DOHH2 (cell line): ENCODE measurements at regions not wholly inside any gene's neighbourhood (a gene's known extent, or its start where the extent isn't known, plus 50 kb on each side); places are given as distances from the start of the nearest gene placed in this dataset.

ENCODE experiments used
- CTCF ChIP-seq: fragments of 200-600 bp; sonication (generic); IDR thresholded peaks from one replicate; pipeline ENCODE4 v1.5.1; 2014; ENCODE audit warnings: antibody characterized with exemption, mild to moderate bottlenecking, low read depth, low read length; ENCODE audit not compliant: poor library complexity, severe bottlenecking
- EZH2phosphoT487 ChIP-seq: fragments of 200-600 bp; sonication (generic); IDR thresholded peaks from 2 replicates; pipeline ENCODE4 v1.6.1; 2017; ENCODE audit warnings: borderline replicate concordance, mild to moderate bottlenecking, antibody characterized with exemption, low read length, moderate library complexity, mixed read lengths

- TF ChIP-seq CTCF, result peak; percentile 16
- TF ChIP-seq EZH2phosphoT487, result no peak
These were observed 136.8 kb downstream of the ADAM29 start for GRCh38 chr4:175054980-175055379.
